Karpas-422 (cell line): ENCODE measurements at regions not wholly inside any gene's neighbourhood (a gene's known extent, or its start where the extent isn't known, plus 50 kb on each side); places are given as distances from the start of the nearest gene placed in this dataset.
"Not testable (repeated sequence)": the region's sequence is repeated elsewhere in the genome, so short reads cannot be mapped to it uniquely, and the experiment has no call there.

Experiments
- DNase-seq: peaks from one replicate; pipeline ENCODE4 v3.0.0-alpha.2; 2015
- H2AFZ ChIP-seq: fragments of 200-600 bp; sonication (generic); 2 replicates; pipeline ENCODE4 v1.6.1; 2014; ENCODE audit warnings: antibody characterized with exemption, low read length, mixed read lengths
- H3K27ac ChIP-seq: fragments of 200-600 bp; sonication (generic); 2 replicates; pipeline ENCODE4 v1.5.1; 2014; ENCODE audit warnings: mild to moderate bottlenecking, low read length, moderate library complexity
- H3K27me3 ChIP-seq: fragments of 200-600 bp; sonication (generic); 2 replicates; pipeline ENCODE4 v1.6.1; 2014; ENCODE audit warnings: low read length, mixed read lengths
- H3K36me3 ChIP-seq: fragments of 200-600 bp; sonication (generic); 2 replicates; pipeline ENCODE4 v1.6.1; 2014; ENCODE audit warnings: low read length, mixed read lengths; ENCODE audit not compliant: insufficient read depth
- H3K4me1 ChIP-seq: fragments of 200-600 bp; sonication (generic); 2 replicates; pipeline ENCODE4 v1.6.1; 2014; ENCODE audit warnings: mild to moderate bottlenecking, low read length, mixed read lengths
- H3K4me2 ChIP-seq: fragments of 200-600 bp; sonication (generic); 2 replicates; pipeline ENCODE4 v1.6.1; 2014; ENCODE audit warnings: low read length, low read depth, mild to moderate bottlenecking; ENCODE audit not compliant: poor library complexity, severe bottlenecking
- H3K4me3 ChIP-seq: fragments of 200-600 bp; sonication (generic); 2 replicates; pipeline ENCODE4 v1.5.1; 2014; ENCODE audit warnings: mild to moderate bottlenecking, antibody characterized with exemption, low read length, mixed read lengths
- H3K79me2 ChIP-seq: fragments of 200-600 bp; sonication (generic); 2 replicates; pipeline ENCODE4 v1.6.1; 2014; ENCODE audit warnings: mild to moderate bottlenecking, low read length, mixed read lengths
- H3K9ac ChIP-seq: fragments of 200-600 bp; sonication (generic); 2 replicates; pipeline ENCODE4 v1.6.0; 2014; ENCODE audit warnings: low read length
- H3K9me2 ChIP-seq: fragments of 200-600 bp; sonication (generic), shearing (Covaris generic); replicated peaks from 2 replicates; pipeline ENCODE4 v1.6.0; 2014; ENCODE audit warnings: mild to moderate bottlenecking, low read length, moderate library complexity; ENCODE audit not compliant: insufficient read depth
- H3K9me3 ChIP-seq: fragments of 300-700, 200-600 bp; sonication (generic); 2 replicates; pipeline ENCODE4 v1.6.1; 2014; ENCODE audit warnings: low read length, mixed read lengths
- H4K20me1 ChIP-seq: fragments of 200-600 bp; sonication (generic); 2 replicates; pipeline ENCODE4 v1.6.1; 2014; ENCODE audit warnings: mild to moderate bottlenecking, antibody characterized with exemption, low read length, low read depth; ENCODE audit not compliant: insufficient read depth

DNA sequence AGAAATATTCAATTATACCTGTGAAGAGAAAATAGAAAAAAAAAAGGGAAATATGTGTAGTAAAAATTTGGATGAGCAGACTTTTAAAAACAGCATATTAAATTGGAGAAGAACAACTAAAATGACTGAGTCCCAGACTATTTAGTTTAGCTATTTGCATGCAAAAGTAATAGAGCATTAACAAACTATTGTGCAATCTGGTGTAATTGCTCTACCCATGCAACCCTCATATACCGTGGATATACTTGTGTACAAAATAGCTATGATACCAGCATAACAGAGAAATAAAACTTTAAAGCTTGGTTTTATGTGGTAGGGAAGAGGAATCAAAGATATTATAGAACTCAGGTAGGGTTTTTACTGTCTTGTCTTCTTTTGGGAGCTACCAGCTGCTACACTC is 78.7 kb upstream of the PRDM9 start:
- no peak for DNase-seq
- no peak overlapping the region for H3K4me2 ChIP-seq
- H3K27me3 ChIP-seq: no peaks in the 10 kb centered on the region
- H3K27ac ChIP-seq: no peak overlapping the region
- no peak overlapping the region for H3K9ac ChIP-seq
- H2AFZ ChIP-seq: no peak overlapping the region
- no peaks in the 10 kb centered on the region for H3K9me2 ChIP-seq
- H3K79me2 ChIP-seq: no peaks in the 10 kb centered on the region
- H3K4me1 ChIP-seq: no peaks in the 10 kb centered on the region
- H4K20me1 ChIP-seq: no peaks in the 10 kb centered on the region
- no peaks in the 10 kb centered on the region; the same call in none of the 2 replicates for H3K9me3 ChIP-seq
- no peak overlapping the region for H3K4me3 ChIP-seq
- no peaks in the 10 kb centered on the region for H3K36me3 ChIP-seq

DNA sequence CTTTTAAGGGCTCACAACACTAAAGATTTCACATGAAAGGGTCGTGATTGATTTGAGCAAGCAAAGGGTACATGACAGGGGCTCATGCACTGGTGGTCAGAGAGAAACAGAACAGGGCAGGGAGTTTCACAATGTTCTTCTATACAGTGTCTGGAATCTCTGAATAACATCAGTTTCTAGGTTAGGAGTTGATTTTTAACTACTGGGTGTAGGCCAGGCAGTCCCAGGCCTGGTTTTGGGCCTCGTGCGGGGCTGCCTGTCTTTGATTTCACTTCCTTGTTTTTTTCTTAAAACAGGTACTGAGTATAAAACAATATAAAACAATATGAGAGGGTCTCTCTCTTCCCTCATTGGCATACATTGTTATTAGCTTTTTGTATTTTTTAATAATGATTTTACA is 87.2 kb upstream of the PRDM9 start:
- DNase-seq, H3K79me2 ChIP-seq, H3K27ac ChIP-seq, H3K27me3 ChIP-seq, H4K20me1 ChIP-seq, H3K9me3 ChIP-seq, H3K4me3 ChIP-seq, H3K9me2 ChIP-seq, H3K4me2 ChIP-seq, H2AFZ ChIP-seq, H3K36me3 ChIP-seq, H3K4me1 ChIP-seq, H3K9ac ChIP-seq: not testable (repeated sequence)

GRCh38 chr5:23419115-23419514 is 88.3 kb upstream of the PRDM9 start:
- Histone ChIP-seq H3K9me2 (no peaks in the 10 kb centered on the region), H3K9ac (no peak overlapping the region), H3K4me2 (no peak overlapping the region), H3K4me3 (no peak overlapping the region), H3K27me3 (no peaks in the 10 kb centered on the region), H2AFZ (no peak overlapping the region), H3K9me3 (peaks cover 3% of the 10 kb centered on the region; the same call in 1 of the 2 replicates), H4K20me1 (no peaks in the 10 kb centered on the region), H3K79me2 (no peaks in the 10 kb centered on the region), H3K27ac (no peak overlapping the region), H3K36me3 (no peaks in the 10 kb centered on the region), H3K4me1 (no peaks in the 10 kb centered on the region)
- DNase-seq: no peak

DNA sequence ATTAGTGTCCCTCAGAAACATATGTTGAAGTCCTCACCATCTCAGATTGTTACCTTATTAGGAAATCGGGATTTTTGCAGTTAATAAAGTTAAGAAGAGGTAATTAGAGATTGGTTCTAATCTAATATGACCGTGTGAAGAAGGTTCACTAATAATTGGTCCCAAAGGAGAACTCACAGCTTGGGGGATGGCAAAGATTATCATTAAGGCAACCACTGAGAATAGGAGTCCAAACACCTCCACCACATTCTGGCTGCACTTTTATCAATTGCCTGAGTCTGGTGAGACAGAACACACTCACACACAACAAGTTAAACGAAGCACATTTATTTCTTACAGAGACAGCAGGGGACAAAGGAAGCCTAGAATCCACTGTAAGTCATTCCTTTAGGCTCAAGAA is 94.9 kb upstream of the PRDM9 start:
- Histone ChIP-seq H3K9me2 (no peaks in the 10 kb centered on the region), H3K4me2 (no peak overlapping the region), H3K27ac (no peak overlapping the region), H4K20me1 (no peaks in the 10 kb centered on the region), H3K9me3 (peaks cover 3% of the 10 kb centered on the region; the same call in 1 of the 2 replicates), H3K36me3 (no peaks in the 10 kb centered on the region), H3K9ac (no peak overlapping the region), H3K4me1 (no peaks in the 10 kb centered on the region), H3K79me2 (no peaks in the 10 kb centered on the region), H3K27me3 (no peaks in the 10 kb centered on the region), H3K4me3 (no peak overlapping the region), H2AFZ (no peak overlapping the region)
- DNase-seq: no peak

DNA sequence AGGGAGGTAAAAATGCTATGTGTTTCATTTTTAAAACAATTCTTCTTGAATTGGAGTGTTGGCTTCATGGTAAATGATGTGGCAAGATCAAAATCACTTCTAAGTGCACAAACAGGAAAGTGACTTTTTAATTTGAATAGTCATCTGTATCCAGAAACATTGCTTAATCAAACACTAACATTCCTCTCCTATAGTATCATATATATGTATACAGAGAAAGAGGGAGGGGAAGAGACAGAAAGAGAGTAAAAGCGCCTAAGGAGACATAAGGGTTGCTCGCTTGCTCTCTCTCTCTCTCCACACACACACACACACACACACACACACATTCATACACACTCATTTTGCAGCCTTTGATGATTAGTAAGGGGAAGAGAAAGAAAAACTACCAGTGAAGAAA is 95.4 kb upstream of the PRDM9 start:
- Histone ChIP-seq H3K4me2 (no peak overlapping the region), H3K36me3 (no peaks in the 10 kb centered on the region), H2AFZ (no peak overlapping the region)

GRCh38 chr5:23411200-23411599 is 96.2 kb upstream of the PRDM9 start:
- Histone ChIP-seq H3K27ac (no peak overlapping the region), H3K9ac (no peak overlapping the region), H3K9me2 (no peaks in the 10 kb centered on the region), H3K4me2 (no peak overlapping the region), H3K79me2 (no peaks in the 10 kb centered on the region), H3K27me3 (no peaks in the 10 kb centered on the region), H3K4me1 (no peaks in the 10 kb centered on the region), H4K20me1 (no peaks in the 10 kb centered on the region), H3K9me3 (0 out of 2 replicates have a peak, but pooled peaks cover 3% of the 10 kb centered on the region), H2AFZ (no peak overlapping the region), H3K4me3 (no peak overlapping the region), H3K36me3 (no peaks in the 10 kb centered on the region)
- DNase-seq: no peak

More for the DNA sequence above, 95.4 kb upstream of the PRDM9 start:
- DNase-seq: no peak
- H3K9ac ChIP-seq: no peak overlapping the region
- H3K4me3 ChIP-seq: no peak overlapping the region
- no peaks in the 10 kb centered on the region for H3K27me3 ChIP-seq
- H4K20me1 ChIP-seq: no peaks in the 10 kb centered on the region
- no peaks in the 10 kb centered on the region for H3K9me2 ChIP-seq
- H3K9me3 ChIP-seq: peaks cover 3% of the 10 kb centered on the region; the same call in 1 of the 2 replicates
- H3K79me2 ChIP-seq: no peaks in the 10 kb centered on the region
- H3K27ac ChIP-seq: no peak overlapping the region
- no peaks in the 10 kb centered on the region for H3K4me1 ChIP-seq

DNA sequence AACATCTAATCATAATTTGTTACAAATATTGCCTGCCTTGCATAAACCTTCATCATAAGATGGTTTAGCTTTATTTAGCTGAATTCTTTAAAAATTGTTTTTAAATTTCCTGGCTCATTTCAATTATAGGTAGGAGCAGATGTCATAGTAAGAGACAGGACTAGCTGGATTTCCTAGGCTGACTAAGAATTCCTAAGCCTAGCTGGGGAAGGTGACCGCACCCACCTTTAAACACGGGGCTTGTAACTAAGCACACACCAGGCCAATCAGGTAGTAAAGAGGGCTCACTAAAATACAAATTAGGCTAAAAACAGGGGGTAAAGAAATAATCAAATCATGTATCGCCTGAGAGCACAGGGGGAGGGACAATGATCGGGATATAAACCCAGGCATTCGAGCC is 96.6 kb upstream of the PRDM9 start:
- H3K9ac ChIP-seq, DNase-seq, H3K9me2 ChIP-seq, H3K4me1 ChIP-seq, H4K20me1 ChIP-seq, H3K4me2 ChIP-seq, H3K27ac ChIP-seq, H3K36me3 ChIP-seq, H3K27me3 ChIP-seq, H3K4me3 ChIP-seq, H3K9me3 ChIP-seq, H2AFZ ChIP-seq, H3K79me2 ChIP-seq: not testable (repeated sequence)

DNA sequence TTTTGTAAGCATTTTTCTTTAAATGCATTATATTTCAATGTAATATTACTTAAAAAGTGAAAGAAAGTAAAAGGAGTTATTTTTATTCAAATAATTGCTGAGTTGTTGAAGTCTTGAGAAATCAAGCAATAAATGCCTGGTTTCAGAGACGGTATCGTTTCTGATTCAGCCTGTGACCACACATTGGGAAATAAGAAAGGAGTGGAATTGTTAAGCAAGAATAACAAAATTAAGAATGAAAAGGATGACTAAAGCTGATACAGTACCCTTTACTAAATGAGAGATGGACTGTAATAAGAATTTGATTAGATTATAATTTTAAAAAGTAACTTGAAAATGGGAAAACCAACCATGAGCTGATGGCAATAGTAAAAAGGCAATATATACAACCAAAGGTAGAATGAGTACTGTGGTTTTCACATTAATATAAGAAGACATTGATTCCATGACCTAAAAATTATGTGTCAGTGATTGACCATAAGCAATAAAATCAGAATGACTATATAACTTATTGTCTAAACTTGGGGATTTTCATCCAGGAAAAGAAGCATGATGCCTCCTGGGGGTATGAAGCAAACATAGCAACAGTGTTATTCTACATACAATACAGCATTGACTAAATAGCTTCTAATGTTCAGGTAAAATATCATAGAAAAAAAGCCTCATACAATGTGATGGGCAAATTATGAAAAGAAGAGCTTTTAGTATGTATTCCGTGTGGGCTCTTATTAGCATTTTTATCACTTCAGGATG is 101.9 kb upstream of the PRDM9 start:
- no peaks in the 10 kb centered on the region for H3K36me3 ChIP-seq
- H3K4me3 ChIP-seq: no peak overlapping the region
- 0 out of 2 replicates have a peak, but pooled peaks cover 6% of the 10 kb centered on the region for H3K9me3 ChIP-seq
- H3K27me3 ChIP-seq: no peaks in the 10 kb centered on the region
- H3K9me2 ChIP-seq: no peaks in the 10 kb centered on the region
- no peak for DNase-seq
- H3K9ac ChIP-seq: no peak overlapping the region
- H3K27ac ChIP-seq: no peak overlapping the region
- no peak overlapping the region for H3K4me2 ChIP-seq
- no peak overlapping the region for H2AFZ ChIP-seq
- no peaks in the 10 kb centered on the region for H3K4me1 ChIP-seq
- no peaks in the 10 kb centered on the region for H3K79me2 ChIP-seq
- H4K20me1 ChIP-seq: no peaks in the 10 kb centered on the region
